DOHH2 (cell line): ENCODE measurements at regions not wholly inside any gene's neighbourhood (a gene's known extent, or its start where the extent isn't known, plus 50 kb on each side); places are given as distances from the start of the nearest gene placed in this dataset.
"Not testable (repeated sequence)": the region's sequence is repeated elsewhere in the genome, so short reads cannot be mapped to it uniquely, and the experiment has no call there.

Source experiments
- H3F3A ChIP-seq: fragments of 200-600 bp; sonication (generic), shearing (Covaris generic); 2 replicates; pipeline ENCODE4 v1.6.0; 2016; ENCODE audit warnings: antibody characterized with exemption, mild to moderate bottlenecking; ENCODE audit not compliant: control insufficient read depth, insufficient read depth
- H3K27ac ChIP-seq: fragments of 200-600 bp; sonication (generic); 2 replicates; pipeline ENCODE4 v1.5.1; 2014; ENCODE audit warnings: low read depth, mild to moderate bottlenecking, low read length, moderate library complexity
- H3K27me3 ChIP-seq: fragments of 200-600 bp; sonication (generic); 2 replicates; pipeline ENCODE4 v1.6.1; 2014; ENCODE audit warnings: mild to moderate bottlenecking, low read length, mixed read lengths; ENCODE audit not compliant: control insufficient read depth
- H3K36me3 ChIP-seq: fragments of 200-600 bp; sonication (generic); 2 replicates; pipeline ENCODE4 v1.6.1; 2014; ENCODE audit warnings: mild to moderate bottlenecking, low read length, moderate library complexity, mixed read lengths; ENCODE audit not compliant: control insufficient read depth
- H3K4me1 ChIP-seq: fragments of 200-600 bp; sonication (generic); 2 replicates; pipeline ENCODE4 v1.6.1; 2014; ENCODE audit warnings: mild to moderate bottlenecking, low read length, mixed read lengths; ENCODE audit not compliant: control insufficient read depth
- H3K4me2 ChIP-seq: fragments of 200-600 bp; sonication (generic); 2 replicates; pipeline ENCODE4 v1.6.0; 2014; ENCODE audit warnings: mild to moderate bottlenecking, low read length, moderate library complexity
- H3K4me3 ChIP-seq: fragments of 200-600 bp; sonication (generic); 2 replicates; pipeline ENCODE4 v1.5.1; 2014; ENCODE audit warnings: mild to moderate bottlenecking, low read length, mixed read lengths
- H3K79me2 ChIP-seq: fragments of 200-600 bp; sonication (generic); 2 replicates; pipeline ENCODE4 v1.6.1; 2014; ENCODE audit warnings: mild to moderate bottlenecking, low read length, mixed read lengths; ENCODE audit not compliant: control insufficient read depth
- H3K9me2 ChIP-seq: fragments of 200-600 bp; sonication (generic); replicated peaks from 2 replicates; pipeline ENCODE4 v1.6.1; 2014; ENCODE audit warnings: mild to moderate bottlenecking, low read length, mixed read lengths; ENCODE audit not compliant: control insufficient read depth
- H3K9me3 ChIP-seq: fragments of 200-600 bp; sonication (generic); 2 replicates; pipeline ENCODE4 v1.6.1; 2014; ENCODE audit warnings: antibody characterized with exemption, low read length, mixed read lengths; ENCODE audit not compliant: control insufficient read depth, insufficient read depth
- H4K20me1 ChIP-seq: fragments of 200-600 bp; sonication (generic); 2 replicates; pipeline ENCODE4 v1.6.0; 2014; ENCODE audit warnings: low read depth, mild to moderate bottlenecking, antibody characterized with exemption, low read length, moderate library complexity; ENCODE audit not compliant: control insufficient read depth, insufficient read depth
- EZH2phosphoT487 ChIP-seq: fragments of 200-600 bp; sonication (generic); IDR thresholded peaks from 2 replicates; pipeline ENCODE4 v1.6.1; 2017; ENCODE audit warnings: borderline replicate concordance, mild to moderate bottlenecking, antibody characterized with exemption, low read length, moderate library complexity, mixed read lengths
- TF ChIP-seq, protein P1 (sequence below): fragments of 200-600 bp; sonication (generic); IDR thresholded peaks from one replicate; pipeline ENCODE4 v1.5.1; 2014; ENCODE audit warnings: antibody characterized with exemption, mild to moderate bottlenecking, low read depth, low read length; ENCODE audit not compliant: poor library complexity, severe bottlenecking

DNA sequence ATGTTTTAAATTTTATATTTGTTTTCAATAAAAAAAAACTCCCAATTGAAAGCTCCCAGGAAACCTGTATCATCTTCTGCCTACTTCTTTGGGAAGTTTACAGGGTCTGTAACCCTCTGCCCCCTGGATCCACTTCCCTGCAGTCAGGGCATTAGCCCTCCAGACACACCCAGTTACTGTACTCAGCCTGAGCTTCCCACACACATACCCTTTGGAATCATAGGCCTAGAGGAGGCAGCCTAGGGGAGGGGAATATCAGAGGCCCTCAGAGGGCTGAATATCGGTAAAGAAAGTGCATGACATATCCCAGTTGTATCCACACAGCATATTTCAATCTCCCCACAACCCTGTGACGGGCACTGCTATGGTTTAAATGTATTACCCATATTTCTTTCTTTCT, 56.2 kb upstream of the TFPI start:
- H3K9me2 ChIP-seq, H3F3A ChIP-seq, H3K4me1 ChIP-seq, H4K20me1 ChIP-seq, H3K4me3 ChIP-seq, H3K27me3 ChIP-seq, H3K9me3 ChIP-seq, H3K36me3 ChIP-seq, H3K27ac ChIP-seq, H3K4me2 ChIP-seq, H3K79me2 ChIP-seq: not testable (repeated sequence)

DNA sequence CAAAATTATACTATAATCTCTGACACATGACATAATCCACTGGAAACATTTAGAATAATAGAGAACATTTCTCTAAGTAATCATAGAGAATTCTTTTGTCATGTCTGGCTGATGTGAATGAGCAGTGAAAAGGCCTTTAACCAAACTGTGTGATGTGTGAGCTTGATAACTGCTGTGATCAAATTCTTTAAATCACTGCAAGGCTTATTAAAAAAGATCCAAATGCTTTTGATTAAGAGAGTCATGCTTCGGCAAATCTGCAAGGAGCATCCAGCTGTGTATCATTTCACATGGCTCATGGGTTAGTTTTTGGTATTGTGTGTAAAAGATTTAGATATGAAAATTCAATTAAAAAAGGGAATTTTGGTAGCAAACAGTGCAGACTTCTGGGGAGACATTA, 58.6 kb upstream of the TFPI start:
- Histone ChIP-seq H3F3A (no peaks in the 10 kb centered on the region), H3K9me2 (no peaks in the 10 kb centered on the region), H3K27ac (no peak overlapping the region), H3K79me2 (no peaks in the 10 kb centered on the region), H3K27me3 (no peaks in the 10 kb centered on the region), H3K4me3 (no peak overlapping the region), H3K4me2 (no peak overlapping the region), H3K36me3 (no peaks in the 10 kb centered on the region), H3K9me3 (no peaks in the 10 kb centered on the region), H3K4me1 (no peaks in the 10 kb centered on the region), H4K20me1 (no peaks in the 10 kb centered on the region)
- no peak for TF ChIP-seq EZH2phosphoT487
- TF ChIP-seq, protein P1, sequence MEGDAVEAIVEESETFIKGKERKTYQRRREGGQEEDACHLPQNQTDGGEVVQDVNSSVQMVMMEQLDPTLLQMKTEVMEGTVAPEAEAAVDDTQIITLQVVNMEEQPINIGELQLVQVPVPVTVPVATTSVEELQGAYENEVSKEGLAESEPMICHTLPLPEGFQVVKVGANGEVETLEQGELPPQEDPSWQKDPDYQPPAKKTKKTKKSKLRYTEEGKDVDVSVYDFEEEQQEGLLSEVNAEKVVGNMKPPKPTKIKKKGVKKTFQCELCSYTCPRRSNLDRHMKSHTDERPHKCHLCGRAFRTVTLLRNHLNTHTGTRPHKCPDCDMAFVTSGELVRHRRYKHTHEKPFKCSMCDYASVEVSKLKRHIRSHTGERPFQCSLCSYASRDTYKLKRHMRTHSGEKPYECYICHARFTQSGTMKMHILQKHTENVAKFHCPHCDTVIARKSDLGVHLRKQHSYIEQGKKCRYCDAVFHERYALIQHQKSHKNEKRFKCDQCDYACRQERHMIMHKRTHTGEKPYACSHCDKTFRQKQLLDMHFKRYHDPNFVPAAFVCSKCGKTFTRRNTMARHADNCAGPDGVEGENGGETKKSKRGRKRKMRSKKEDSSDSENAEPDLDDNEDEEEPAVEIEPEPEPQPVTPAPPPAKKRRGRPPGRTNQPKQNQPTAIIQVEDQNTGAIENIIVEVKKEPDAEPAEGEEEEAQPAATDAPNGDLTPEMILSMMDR, result no peak

DNA sequence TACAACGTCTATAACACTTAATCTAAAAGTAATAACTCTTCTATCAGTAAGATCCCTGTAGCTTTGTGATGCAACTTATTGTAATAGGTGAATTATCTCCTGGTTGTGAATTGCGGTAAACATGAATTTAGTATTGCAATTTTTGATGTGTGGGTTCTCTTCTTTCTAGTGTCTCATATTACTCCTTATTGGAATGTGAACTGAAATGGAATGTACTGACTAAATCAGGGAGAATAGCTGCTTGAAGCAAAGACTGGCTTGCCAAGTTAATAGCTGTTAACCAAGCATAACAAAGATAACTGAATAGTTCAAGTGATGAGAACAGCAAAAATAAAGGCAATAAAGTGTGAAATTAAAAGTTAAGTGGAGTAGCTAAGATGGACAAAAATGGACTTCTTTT, 60.5 kb upstream of the TFPI start:
- Histone ChIP-seq H3K27me3 (no peaks in the 10 kb centered on the region), H3K9me2 (no peaks in the 10 kb centered on the region), H4K20me1 (no peaks in the 10 kb centered on the region), H3K36me3 (no peaks in the 10 kb centered on the region), H3K4me2 (no peak overlapping the region), H3K79me2 (no peaks in the 10 kb centered on the region), H3F3A (no peaks in the 10 kb centered on the region), H3K27ac (no peak overlapping the region), H3K4me1 (no peaks in the 10 kb centered on the region), H3K4me3 (no peak overlapping the region), H3K9me3 (no peaks in the 10 kb centered on the region)
- TF ChIP-seq, protein P1, result no peak
- no peak for TF ChIP-seq EZH2phosphoT487

DNA sequence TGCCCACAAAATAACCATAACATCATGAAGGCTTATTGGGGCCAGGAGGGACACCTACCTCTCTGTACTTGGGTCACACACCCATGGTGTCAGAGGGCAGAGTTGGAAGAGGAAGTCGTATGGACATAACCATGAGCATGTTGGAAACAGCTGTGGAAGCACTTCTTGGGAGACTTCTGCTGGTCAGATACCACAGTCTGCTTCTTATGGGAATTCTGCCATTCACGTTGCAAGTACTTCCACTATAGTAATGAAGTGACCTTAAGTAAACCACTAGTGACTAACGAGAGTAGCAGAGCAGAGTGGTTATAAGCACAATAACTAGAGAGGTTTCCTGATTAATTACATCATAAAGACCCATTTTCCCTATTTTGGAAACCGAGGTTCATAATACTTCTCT, 61.1 kb upstream of the TFPI start:
- no peak overlapping the region for H3K27ac ChIP-seq
- H3K9me2 ChIP-seq, result no peaks in the 10 kb centered on the region
- no peak overlapping the region for H3K4me3 ChIP-seq
- H3K27me3 ChIP-seq, result no peaks in the 10 kb centered on the region
- no peak overlapping the region for H3K4me2 ChIP-seq
- H3F3A ChIP-seq, result no peaks in the 10 kb centered on the region
- TF ChIP-seq EZH2phosphoT487, result no peak
- TF ChIP-seq, protein P1, result no peak
- H3K36me3 ChIP-seq, result no peaks in the 10 kb centered on the region
- H3K79me2 ChIP-seq, result no peaks in the 10 kb centered on the region
- no peaks in the 10 kb centered on the region for H3K4me1 ChIP-seq
- H3K9me3 ChIP-seq, result no peaks in the 10 kb centered on the region
- no peaks in the 10 kb centered on the region for H4K20me1 ChIP-seq
